Stimulated activated CD4-positive, alpha-beta T cell treated with anti-CD3 and anti-CD28 coated beads, Interleukin-1b, Interleukin-23, amount 100 ng/mL, for 48 hours (primary cell): ENCODE measurements at regions not wholly inside any gene's neighbourhood (a gene's known extent, or its start where the extent isn't known, plus 50 kb on each side); places are given as distances from the start of the nearest gene placed in this dataset.
"Not testable (repeated sequence)": the region's sequence is repeated elsewhere in the genome, so short reads cannot be mapped to it uniquely, and the experiment has no call there.

Experiments used
- DNase-seq: peaks from one replicate; pipeline ENCODE4 v3.0.0-alpha.2; 2020

GRCh38 chr4:23161787-23162186 is 469.1 kb downstream of the GBA3 start:
- DNase-seq, result no peak

DNA sequence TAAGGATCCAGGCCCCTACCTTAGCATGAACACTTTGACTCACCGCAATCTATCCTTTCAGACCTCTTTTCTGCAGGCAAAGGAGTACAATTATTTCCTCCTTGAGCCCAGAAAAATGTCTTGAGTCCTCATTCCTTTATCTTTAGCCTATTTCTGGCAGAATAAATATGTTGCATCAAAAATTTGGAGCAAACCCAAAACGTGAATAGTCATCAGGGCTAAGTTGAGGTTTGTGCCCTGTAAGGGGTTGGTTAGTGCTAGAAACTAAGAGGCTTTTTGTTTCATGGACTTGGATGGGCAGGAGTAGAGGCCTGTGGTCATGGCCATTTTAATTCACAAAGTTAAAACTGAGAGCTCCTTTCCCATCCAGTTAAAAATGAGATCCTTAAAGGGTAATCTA is 460.3 kb downstream of the GBA3 start:
- DNase-seq, result no peak

DNA sequence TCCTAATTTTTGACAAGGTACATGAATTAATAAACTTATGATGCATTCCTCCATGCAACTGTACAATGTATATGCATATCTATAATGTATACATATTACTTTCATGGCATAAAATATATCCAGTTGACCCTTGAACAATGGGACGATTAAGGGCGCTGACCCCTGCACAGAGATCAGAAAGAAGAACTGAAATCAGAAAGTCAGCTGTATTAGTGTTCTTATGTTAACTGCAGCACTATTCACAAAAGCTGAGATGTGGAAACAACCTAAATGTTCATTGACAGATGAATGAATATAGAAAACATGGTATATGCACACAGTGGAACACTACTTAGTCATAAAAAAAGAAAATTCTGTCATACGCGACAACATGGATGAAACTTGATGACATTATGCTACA is 457.1 kb downstream of the GBA3 start:
- no peak for DNase-seq

- DNase-seq, result no peak
Measured at GRCh38 chr4:23144707-23145106, 452.0 kb downstream of the GBA3 start.

DNA sequence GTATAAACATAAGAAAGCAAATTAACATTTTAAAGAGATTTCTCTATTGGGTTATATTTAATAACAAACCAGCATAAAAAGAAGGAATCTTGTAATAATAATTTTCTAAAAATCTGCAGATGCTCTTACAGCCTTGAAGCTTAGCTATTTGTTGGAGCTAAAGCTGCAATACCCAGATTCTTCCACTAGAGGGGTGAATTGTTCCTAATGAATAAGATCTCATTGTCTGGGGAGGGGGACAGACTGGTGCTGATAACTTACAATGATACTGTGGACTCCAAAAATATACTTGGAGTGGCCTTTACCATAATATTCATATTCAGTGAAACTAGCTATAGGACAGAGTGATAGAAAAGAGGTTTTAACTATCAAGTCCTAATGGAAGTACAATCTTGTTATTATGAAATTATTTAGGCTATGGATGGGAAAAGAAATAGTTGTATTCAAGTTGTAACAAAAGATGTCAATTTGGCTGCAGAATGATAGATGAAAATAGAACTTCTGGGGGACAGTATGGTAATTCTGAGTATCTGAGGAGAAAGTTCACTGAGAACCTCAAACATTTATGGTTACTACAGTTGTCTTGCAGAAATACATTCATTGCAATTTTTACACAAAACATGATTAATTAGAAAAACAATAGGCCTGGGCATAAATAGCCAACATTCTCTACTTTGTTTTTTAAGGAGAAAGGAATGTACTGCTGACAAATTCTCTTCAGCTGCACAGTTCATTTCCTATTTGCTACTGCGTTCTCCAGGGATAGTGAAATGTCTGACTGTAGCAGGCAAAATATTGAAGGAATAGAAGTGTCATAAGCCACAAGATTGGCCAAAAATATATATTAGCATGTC is 443.3 kb downstream of the GBA3 start:
- DNase-seq, result no peak

DNA sequence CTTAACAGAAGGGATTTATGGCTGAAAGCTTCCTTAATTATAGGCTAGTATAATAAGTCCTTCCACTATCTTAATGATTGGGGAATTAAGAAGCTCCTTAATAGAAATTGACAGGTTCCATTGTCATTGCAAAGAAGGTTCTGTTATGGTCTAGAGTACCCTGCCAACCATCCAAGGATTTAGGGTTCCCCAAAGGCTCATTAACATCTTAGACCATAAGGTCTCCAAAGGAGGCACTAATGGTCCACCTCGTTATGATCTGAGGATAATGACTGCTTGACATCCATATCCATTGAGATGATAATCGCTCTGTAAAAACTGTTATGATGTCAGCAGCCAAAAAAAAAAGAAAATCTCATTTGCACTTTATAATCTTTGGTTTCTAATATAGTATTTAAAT is 441.6 kb downstream of the GBA3 start:
- no peak for DNase-seq

DNA sequence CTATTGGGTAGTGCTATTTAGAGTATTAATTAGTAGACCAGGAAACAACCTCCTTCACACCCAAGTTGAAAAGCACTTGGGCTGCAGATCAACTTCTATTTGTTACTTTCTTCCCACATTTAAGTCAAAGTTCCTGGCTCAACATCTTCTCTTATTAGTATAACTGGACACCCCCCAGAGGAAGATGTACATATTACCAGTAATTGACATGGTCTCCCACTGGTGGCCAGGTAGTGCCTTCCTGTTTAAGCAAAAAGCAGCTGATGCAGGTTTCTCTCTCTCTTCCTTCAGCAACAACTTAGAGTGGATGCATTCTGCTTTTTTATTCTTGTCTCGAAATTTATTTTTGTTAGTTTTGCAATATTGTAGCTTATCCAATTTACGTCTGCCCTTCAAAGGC is 438.1 kb downstream of the GBA3 start:
- no peak for DNase-seq

DNA sequence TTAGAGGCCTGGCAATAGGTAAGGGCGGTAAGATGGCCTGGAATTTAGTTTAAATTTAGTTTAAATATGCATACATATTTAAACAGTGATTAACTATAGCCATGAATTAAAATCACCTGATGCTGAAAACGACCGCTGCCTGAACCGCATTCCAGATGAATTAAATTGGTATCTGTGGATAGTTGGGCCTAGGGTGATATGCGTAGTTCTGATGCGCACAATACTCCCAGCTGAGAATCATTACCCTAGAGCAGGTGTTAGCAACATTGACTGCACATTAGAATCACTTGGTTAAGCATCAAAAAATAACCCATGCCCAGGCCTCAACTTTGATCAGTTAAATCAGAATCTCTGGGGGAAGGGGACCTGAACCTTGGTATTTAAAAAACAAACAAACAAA is 432.4 kb downstream of the GBA3 start:
- DNase-seq, result no peak

- no peak for DNase-seq
Measured at GRCh38 chr4:23122666-23123400, 430.1 kb downstream of the GBA3 start.

DNA sequence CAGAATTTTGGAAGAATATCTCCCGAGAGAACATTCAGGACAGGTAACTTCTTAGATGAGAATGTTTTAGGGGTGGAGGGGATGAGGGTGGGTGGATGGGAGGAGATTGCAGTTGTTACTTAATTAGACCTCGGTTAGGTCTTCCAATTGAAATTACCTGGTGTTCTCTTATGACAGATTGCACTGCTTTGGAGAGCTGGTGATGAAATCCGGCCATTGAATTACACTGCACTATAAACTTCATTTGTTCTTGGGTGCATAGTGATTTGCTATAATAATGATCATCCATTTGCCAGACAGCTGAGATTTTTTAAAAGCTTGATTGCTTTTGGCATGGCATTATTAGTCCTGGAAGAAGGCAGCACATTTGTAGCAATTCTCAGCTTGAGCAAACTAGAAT is 427.6 kb downstream of the GBA3 start:
- DNase-seq, result no peak

DNA sequence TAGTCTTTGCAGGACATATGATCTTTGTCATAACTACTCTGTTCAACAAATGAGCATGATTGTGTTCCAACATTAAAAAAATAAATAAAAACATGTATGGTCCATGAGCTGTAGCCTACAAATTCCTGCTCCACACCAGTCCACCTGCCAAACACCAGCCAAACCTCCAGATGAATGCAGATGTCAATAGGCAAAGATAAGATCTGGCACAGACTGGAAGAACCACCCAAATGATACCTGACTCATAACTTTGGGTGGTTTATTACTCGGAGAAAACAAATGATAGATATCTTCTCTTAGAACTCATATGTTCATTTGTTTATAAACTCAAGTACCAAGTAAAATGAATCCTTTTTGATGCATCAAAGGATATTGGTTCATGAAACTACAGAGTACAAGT is 425.1 kb downstream of the GBA3 start:
- DNase-seq, result no peak

GRCh38 chr4:23114538-23114937 is 421.8 kb downstream of the GBA3 start:
- no peak for DNase-seq

- no peak for DNase-seq
Measured at GRCh38 chr4:23113104-23113503, 420.4 kb downstream of the GBA3 start.

- no peak for DNase-seq
Measured at GRCh38 chr4:23106516-23106915, 413.8 kb downstream of the GBA3 start.

DNA sequence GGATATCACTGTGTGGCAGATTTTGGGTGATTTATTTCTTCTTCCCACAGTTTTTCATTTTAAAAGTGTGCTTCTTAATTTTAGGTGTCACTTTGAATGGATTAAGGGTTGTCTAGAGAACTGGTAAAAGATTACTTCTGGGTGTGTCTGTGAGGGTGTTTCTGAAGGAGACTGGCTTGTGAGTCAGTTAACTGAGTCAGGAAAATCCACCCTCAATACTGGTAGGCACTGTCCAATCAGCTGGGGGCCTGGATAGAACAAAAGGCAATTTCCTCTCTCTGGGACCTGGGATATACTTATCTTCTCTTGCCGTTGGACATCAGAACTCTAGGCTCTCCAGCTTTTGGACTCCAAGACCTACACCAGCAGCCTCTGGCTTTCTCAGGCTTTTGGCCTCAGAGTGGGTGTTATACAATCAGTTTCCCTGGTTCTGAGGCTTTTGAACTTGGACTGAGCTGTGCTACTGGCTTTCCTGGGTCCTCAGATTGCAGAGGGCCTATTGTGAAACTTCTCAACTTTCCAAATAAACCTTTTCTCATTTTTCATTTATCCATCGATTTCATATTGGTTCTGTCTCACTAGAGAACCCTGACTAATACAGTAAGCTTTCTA is 413.1 kb downstream of the GBA3 start:
- no peak for DNase-seq

GRCh38 chr4:23097251-23097650 is 404.5 kb downstream of the GBA3 start:
- DNase-seq, result no peak

DNA sequence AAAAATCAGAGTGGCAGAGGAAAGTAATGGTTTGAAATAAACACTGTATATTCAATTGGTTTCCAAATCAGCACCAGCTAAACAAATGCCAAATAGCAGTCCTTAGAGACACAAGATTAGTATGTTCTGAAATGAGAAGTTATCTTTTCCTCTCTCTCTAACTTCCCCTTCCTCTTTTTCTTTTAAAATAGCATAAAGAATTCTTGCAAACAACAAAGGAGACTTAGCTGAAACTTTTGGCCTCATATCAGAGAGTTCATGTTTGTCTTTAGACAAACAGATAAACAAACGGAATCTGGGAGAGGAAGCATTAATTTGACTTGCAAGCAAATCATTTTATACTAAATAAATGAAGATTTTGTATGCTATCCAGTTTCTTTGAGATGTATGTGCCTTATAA is 399.0 kb downstream of the GBA3 start:
- no peak for DNase-seq

DNA sequence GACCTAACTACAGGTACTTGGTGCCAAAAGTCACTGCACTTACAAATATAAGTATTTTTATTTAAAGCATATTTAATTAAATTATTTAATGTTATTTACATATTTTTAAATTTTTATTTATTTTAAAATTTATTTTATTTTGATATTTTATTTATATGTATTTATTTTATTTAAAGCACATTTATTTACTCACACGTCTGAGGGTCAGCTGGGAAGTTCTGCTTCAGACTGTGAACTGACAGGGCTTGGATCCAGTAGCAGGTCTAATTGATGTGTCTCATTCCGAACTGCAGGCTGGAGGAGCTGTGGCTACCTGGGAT is 392.5 kb downstream of the GBA3 start:
- DNase-seq, result no peak

GRCh38 chr4:23084559-23085248 is 392.0 kb downstream of the GBA3 start:
- DNase-seq, result no peak

DNA sequence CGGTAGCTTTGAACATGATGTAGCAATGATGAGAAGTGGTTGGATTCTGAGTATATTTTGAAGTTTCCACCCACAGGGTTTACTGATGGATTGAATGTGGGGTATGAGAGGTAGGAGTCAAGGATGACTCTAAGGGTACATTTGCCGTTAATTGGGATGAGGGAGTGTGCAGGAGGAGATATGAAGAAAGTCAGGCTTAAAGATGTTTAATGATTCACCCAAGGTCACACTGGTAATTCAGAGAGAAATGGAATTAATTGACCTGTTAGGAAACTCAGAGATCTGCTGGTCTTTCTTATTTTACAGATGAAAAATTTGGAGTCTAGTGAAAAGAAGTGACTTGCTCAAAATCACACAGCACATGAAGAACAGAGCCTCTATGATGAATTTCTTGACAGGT is 390.7 kb downstream of the GBA3 start:
- no peak for DNase-seq

GRCh38 chr4:23080171-23080570 is 387.4 kb downstream of the GBA3 start:
- DNase-seq, result not testable (repeated sequence)

DNA sequence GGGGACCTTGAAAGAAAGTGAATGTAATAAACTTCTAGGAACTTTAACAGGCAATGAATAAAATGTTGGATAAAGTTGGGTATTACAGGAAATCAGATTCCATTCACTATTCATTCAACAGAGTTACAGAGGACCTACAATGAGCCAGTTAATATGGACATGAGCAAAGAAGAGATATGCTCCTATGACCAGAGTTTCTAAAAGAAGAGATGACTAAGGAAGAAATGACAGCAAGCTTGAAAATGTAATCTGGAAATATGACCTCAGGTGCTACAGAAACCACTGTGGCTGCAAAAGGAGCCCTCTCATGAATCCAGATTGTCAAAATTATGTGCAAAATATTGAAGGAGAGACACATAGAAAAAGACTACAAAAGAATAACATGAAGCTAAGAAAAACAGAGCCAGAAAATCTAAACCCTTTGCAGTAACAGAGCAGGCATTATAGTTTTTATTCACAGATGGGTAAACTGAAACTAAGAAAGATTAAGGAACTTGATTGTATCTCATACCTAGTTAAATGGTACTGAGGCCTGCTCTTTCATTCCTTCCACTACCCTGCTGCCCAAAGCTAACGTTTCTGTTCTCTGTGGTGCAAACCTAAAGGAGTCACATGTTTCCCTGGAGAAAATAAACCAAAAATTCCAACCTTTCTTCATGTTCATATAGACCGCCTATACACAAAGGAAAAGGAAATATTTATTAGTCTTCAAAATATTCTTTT is 378.3 kb downstream of the GBA3 start:
- no peak for DNase-seq

- no peak for DNase-seq
Measured at GRCh38 chr4:23068756-23069155, 376.0 kb downstream of the GBA3 start.
